HEK293T (cell line): ENCODE measurements at regions not wholly inside any gene's neighbourhood (a gene's known extent, or its start where the extent isn't known, plus 50 kb on each side); places are given as distances from the start of the nearest gene placed in this dataset.

Experiments
- FOXA1 ChIP-seq: fragments of 450-650 bp; IDR thresholded peaks from 2 replicates; pipeline ENCODE4 v1.6.1; 2016; ENCODE audit warnings: mild to moderate bottlenecking
- FOXK2 ChIP-seq: fragments of 450-650 bp; IDR thresholded peaks from 2 replicates; pipeline ENCODE4 v1.6.1; 2016; ENCODE audit warnings: mild to moderate bottlenecking
- FOXM1 ChIP-seq: fragments of 450-650 bp; IDR thresholded peaks from 2 replicates; pipeline ENCODE4 v1.6.1; 2017; ENCODE audit warnings: mild to moderate bottlenecking, borderline replicate concordance

- TF ChIP-seq FOXM1 (no peak), FOXA1 (no peak), FOXK2 (no peak)
Observed at GRCh38 chr16:64742455-64743223, 379.2 kb downstream of the CDH11 start.
